ENCODE measurements at regions not wholly inside any gene's neighbourhood (a gene's known extent, or its start where the extent isn't known, plus 50 kb on each side); places are given as distances from the start of the nearest gene placed in this dataset.

GRCh38 chr1:61604684-61605083 lies 120.3 kb downstream of the TM2D1 start:
- no peak for DNase-seq
- no peak overlapping the region for H3K27ac ChIP-seq
- TF ChIP-seq POLR2AphosphoS5 (IDR thresholded peaks at IDR 0.05): no peak
- TF ChIP-seq POLR2A (IDR thresholded peaks at IDR 0.05): no peak
- TF ChIP-seq, protein P1, sequence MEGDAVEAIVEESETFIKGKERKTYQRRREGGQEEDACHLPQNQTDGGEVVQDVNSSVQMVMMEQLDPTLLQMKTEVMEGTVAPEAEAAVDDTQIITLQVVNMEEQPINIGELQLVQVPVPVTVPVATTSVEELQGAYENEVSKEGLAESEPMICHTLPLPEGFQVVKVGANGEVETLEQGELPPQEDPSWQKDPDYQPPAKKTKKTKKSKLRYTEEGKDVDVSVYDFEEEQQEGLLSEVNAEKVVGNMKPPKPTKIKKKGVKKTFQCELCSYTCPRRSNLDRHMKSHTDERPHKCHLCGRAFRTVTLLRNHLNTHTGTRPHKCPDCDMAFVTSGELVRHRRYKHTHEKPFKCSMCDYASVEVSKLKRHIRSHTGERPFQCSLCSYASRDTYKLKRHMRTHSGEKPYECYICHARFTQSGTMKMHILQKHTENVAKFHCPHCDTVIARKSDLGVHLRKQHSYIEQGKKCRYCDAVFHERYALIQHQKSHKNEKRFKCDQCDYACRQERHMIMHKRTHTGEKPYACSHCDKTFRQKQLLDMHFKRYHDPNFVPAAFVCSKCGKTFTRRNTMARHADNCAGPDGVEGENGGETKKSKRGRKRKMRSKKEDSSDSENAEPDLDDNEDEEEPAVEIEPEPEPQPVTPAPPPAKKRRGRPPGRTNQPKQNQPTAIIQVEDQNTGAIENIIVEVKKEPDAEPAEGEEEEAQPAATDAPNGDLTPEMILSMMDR (IDR thresholded peaks at IDR 0.05 in 8 of 11, conservative IDR thresholded peaks at IDR 0.05 in 3 of 11): no peak
- WGBS, 5 donors: 37 to 87% (median 62%) methylated on average over 1 of the region's 1 CpG
- intact Hi-C loops (cut with DNase I; ENCODE audit: low total_unique reads): no loop called here
- no peaks in the 10 kb centered on the region for H3K36me3 ChIP-seq
- no peaks in the 10 kb centered on the region for H3K9me3 ChIP-seq
- no peaks in the 10 kb centered on the region for H3K27me3 ChIP-seq (replicated peaks in 1 of 7)
- peaks cover 0 to 13% (median 1%) of the 10 kb centered on the region in 6 donors for H3K4me1 ChIP-seq
- H3K4me3 ChIP-seq: no peak overlapping the region

- intact Hi-C loops (cut with DNase I; ENCODE audit: low total_unique reads): no loop called here
- Histone ChIP-seq H3K4me3 (no peak overlapping the region), H3K9me3 (no peaks in the 10 kb centered on the region), H3K36me3 (no peaks in the 10 kb centered on the region), H3K27me3 (replicated peaks in 1 of 7) (no peaks in the 10 kb centered on the region), H3K27ac (no peak overlapping the region), H3K4me1 (peaks cover 0 to 13% (median 1%) of the 10 kb centered on the region in 6 donors)
- 89 to 95% (median 93%) methylated on average over 4 of the region's 4 CpGs for WGBS, 5 donors
- no peak for DNase-seq
- TF ChIP-seq, protein P1 (IDR thresholded peaks at IDR 0.05 in 8 of 11, conservative IDR thresholded peaks at IDR 0.05 in 3 of 11): no peak
- TF ChIP-seq POLR2A (IDR thresholded peaks at IDR 0.05): no peak
- TF ChIP-seq POLR2AphosphoS5 (IDR thresholded peaks at IDR 0.05): no peak
Measured at GRCh38 chr1:61604261-61604660, 120.7 kb downstream of the TM2D1 start.

GRCh38 chr1:61602663-61603062 lies 122.3 kb downstream of the TM2D1 start:
- no peaks in the 10 kb centered on the region for H3K36me3 ChIP-seq
- H3K9me3 ChIP-seq: peaks cover 0 to 6% (median 2%) of the 10 kb centered on the region in 8 donors
- TF ChIP-seq POLR2AphosphoS5 (IDR thresholded peaks at IDR 0.05) (no peak), POLR2A (IDR thresholded peaks at IDR 0.05) (no peak)
- TF ChIP-seq, protein P1 (IDR thresholded peaks at IDR 0.05 in 8 of 11, conservative IDR thresholded peaks at IDR 0.05 in 3 of 11): no peak
- intact Hi-C loops (cut with DNase I; ENCODE audit: low total_unique reads): no loop called here
- DNase-seq: no peak
- H3K4me1 ChIP-seq: peaks cover 0 to 13% (median 1%) of the 10 kb centered on the region in 6 donors
- H3K27ac ChIP-seq: no peak overlapping the region
- 65 to 96% (median 95%) methylated on average over 3 of the region's 3 CpGs for WGBS, 5 donors
- H3K4me3 ChIP-seq: no peak overlapping the region
- no peaks in the 10 kb centered on the region for H3K27me3 ChIP-seq (replicated peaks in 1 of 7)

DNA sequence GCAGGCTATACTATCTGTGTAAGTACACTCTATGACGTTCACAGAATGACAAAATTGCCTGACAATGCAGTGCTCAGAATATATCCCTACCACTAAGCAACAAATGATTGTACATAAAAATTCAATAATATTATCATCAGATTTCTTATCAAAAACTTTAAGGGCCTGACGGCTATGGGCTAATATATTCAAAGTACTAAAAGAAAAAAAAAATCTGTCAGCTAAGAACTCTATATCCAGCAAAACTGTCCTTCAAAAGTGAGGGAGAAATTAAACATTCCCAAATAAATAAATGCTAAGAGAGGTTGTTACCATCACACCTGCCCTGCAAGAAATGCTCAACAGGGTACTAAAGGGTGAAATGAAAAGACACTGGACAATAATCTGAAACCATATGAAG lies 127.3 kb downstream of the TM2D1 start:
- Histone ChIP-seq H3K36me3 (no peaks in the 10 kb centered on the region), H3K9me3 (peaks cover 0 to 12% (median 5%) of the 10 kb centered on the region in 8 donors), H3K4me1 (no peaks in the 10 kb centered on the region), H3K27ac (no peak overlapping the region), H3K27me3 (replicated peaks in 1 of 7) (no peaks in the 10 kb centered on the region), H3K4me3 (no peak overlapping the region)
- intact Hi-C loops (cut with DNase I; ENCODE audit: low total_unique reads): no loop called here
- DNase-seq: no peak
- TF ChIP-seq POLR2AphosphoS5 (IDR thresholded peaks at IDR 0.05) (no peak), POLR2A (IDR thresholded peaks at IDR 0.05) (no peak)
- TF ChIP-seq, protein P1 (IDR thresholded peaks at IDR 0.05 in 8 of 11, conservative IDR thresholded peaks at IDR 0.05 in 3 of 11): no peak
- 90 to 100% (median 93%) methylated on average over 2 of the region's 2 CpGs for WGBS, 5 donors
